ENCODE measurements at regions not wholly inside any gene's neighbourhood (a gene's known extent, or its start where the extent isn't known, plus 50 kb on each side); places are given as distances from the start of the nearest gene placed in this dataset.

DNA sequence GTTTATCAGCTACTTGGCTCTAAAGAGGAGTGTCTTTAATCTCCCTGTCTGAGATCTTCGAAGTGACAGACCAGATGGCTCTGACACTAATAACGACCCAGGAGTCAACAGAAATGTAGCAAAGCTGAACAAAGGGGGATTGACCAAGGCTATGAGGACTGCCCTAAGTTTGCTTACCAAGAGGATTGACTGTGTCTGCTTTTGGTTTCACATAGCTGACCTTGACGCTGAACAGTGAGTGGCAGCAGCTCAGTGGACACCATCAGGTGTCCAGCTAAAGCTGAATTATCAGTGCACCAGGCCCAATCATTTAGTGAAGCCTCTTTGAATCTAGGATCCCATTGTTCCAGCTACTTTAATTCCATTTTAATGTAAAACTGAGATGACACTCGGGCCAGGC is 262.6 kb downstream of the COX7C start:
- TF ChIP-seq, protein P1, sequence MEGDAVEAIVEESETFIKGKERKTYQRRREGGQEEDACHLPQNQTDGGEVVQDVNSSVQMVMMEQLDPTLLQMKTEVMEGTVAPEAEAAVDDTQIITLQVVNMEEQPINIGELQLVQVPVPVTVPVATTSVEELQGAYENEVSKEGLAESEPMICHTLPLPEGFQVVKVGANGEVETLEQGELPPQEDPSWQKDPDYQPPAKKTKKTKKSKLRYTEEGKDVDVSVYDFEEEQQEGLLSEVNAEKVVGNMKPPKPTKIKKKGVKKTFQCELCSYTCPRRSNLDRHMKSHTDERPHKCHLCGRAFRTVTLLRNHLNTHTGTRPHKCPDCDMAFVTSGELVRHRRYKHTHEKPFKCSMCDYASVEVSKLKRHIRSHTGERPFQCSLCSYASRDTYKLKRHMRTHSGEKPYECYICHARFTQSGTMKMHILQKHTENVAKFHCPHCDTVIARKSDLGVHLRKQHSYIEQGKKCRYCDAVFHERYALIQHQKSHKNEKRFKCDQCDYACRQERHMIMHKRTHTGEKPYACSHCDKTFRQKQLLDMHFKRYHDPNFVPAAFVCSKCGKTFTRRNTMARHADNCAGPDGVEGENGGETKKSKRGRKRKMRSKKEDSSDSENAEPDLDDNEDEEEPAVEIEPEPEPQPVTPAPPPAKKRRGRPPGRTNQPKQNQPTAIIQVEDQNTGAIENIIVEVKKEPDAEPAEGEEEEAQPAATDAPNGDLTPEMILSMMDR (IDR thresholded peaks at IDR 0.05), result no peak
- no peak for TF ChIP-seq POLR2A (IDR thresholded peaks at IDR 0.05; ENCODE audit: low read length)
- no peak for TF ChIP-seq MAZ (IDR thresholded peaks at IDR 0.05; ENCODE audit: borderline replicate concordance, low read depth, low read length)
- TF ChIP-seq EP300 (IDR thresholded peaks at IDR 0.05), result no peak
- no peak for TF ChIP-seq RAD21 (conservative IDR thresholded peaks at IDR 0.05 in 1 of 2, IDR thresholded peaks at IDR 0.05 in 1 of 2)
- no peak for TF ChIP-seq SREBF2 (IDR thresholded peaks at IDR 0.05)
